GM12873 (cell line): ENCODE measurements at regions not wholly inside any gene's neighbourhood (a gene's known extent, or its start where the extent isn't known, plus 50 kb on each side); places are given as distances from the start of the nearest gene placed in this dataset.

Source experiments
- TF ChIP-seq, protein P1 (sequence below): IDR thresholded peaks from 2 replicates; pipeline ENCODE4 v1.5.1; 2012; ENCODE audit warnings: low read depth, mild to moderate bottlenecking, moderate library complexity, low read length, control low read depth; ENCODE audit not compliant: insufficient read depth; ENCODE audit errors: missing control alignments

DNA sequence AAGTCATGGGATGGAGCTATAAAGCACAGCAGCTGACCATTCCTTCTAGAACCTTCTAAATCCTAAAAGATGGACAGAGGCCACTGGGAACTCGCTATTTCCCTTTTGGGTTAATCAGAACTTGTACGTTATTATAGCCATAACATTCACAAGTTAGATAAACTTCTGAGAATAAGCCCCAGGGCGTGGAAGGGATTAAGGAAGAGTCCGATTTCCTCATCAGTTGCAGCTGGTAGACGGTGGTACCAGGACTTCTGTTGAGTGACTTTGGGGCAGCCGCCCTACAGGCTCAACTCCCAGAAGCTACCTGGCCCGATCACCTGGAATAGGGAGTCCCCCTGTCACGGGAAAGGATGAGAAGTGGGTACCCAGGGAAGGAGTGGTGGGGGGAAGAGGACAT, 370.1 kb upstream of the ZFHX3 start:
- TF ChIP-seq, protein P1, sequence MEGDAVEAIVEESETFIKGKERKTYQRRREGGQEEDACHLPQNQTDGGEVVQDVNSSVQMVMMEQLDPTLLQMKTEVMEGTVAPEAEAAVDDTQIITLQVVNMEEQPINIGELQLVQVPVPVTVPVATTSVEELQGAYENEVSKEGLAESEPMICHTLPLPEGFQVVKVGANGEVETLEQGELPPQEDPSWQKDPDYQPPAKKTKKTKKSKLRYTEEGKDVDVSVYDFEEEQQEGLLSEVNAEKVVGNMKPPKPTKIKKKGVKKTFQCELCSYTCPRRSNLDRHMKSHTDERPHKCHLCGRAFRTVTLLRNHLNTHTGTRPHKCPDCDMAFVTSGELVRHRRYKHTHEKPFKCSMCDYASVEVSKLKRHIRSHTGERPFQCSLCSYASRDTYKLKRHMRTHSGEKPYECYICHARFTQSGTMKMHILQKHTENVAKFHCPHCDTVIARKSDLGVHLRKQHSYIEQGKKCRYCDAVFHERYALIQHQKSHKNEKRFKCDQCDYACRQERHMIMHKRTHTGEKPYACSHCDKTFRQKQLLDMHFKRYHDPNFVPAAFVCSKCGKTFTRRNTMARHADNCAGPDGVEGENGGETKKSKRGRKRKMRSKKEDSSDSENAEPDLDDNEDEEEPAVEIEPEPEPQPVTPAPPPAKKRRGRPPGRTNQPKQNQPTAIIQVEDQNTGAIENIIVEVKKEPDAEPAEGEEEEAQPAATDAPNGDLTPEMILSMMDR, result no peak

DNA sequence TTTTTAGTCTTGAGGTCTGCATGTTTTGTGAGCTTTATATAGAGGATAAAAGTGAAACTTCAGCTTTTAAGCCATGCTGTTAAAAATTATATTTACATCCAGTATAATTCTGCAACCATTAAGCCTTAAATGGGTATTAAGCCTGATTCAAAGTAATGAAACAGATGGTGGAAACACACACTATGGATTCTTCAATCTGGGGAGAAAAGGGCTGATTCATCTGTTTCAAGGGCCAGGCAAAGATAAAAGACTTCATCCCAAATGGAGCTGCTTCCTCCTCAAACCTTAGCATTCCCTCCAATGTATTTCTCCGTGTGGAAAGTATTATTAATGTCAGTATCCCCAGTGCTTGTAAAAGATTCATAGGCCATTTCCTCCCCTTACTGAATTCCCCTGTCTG, 367.4 kb upstream of the ZFHX3 start:
- TF ChIP-seq, protein P1, result no peak

DNA sequence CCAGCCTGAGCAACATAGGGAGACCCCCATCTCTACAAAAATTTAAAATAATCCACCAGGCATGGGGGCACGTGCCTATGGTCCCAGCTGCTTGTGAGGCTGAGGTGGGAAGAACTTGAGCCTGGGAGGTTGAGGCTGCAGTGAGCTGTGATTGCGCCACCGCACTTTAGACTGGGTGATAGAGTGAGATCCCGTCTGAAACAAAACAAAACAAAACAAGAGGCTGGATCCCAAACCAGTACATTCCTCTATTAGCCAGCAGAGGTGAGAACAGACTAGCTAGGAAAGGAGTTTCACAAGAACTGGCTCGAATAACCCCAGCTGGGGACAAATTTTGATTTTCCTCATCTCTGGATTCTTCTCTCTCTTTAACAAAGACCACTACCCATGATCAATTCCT, 366.7 kb upstream of the ZFHX3 start:
- TF ChIP-seq, protein P1, result no peak

DNA sequence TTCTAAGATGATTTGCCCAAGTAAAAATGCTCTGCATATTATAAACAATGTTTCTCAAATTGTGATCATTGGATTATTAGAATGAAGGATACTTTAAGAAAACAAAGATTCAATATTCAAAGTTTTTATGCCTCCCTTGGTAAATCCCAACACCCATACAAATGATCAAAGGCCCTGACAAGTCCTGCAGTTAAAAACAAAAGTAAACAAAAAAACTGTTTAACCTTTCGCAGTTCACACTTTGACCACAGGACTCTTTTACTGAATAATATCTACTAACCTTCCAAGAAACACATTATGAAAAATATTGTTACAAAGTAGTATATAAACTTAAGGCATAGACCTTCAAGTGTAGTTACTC, 365.9 kb upstream of the ZFHX3 start:
- TF ChIP-seq, protein P1, result no peak

DNA sequence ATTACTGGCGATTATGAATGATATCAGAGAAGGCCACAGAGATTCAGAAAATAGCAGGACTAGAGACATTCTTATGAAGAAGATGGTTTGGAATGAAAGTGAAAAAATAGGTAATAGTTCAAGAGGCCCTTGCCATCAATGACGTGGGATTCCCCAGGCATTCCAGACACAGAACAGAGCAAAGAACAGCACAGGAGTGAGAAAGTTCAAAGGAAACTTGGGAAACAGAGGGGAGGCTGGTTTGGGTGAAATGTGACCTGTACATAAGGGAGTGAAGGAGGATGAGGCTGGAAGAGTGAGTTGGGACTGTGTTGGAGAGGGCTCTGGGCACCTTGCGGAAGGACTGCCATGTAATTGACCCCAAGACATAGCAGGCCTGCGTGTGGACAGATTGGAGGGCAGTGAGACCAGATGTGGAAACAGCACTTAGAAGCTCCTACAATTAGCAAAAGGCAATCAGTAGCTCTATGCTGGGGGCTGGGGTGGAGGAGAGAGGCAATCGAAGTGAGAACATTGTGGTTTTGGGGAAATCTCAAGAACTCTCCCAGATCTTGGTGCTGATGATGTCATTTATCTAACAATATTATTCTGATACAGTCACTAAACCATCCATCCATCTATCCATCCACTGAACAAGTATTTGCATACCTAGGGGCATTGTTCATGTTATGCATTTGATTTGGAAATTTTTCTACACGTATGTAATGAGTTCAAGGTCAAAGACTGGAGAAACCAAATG, 365.3 kb upstream of the ZFHX3 start:
- TF ChIP-seq, protein P1, result no peak

DNA sequence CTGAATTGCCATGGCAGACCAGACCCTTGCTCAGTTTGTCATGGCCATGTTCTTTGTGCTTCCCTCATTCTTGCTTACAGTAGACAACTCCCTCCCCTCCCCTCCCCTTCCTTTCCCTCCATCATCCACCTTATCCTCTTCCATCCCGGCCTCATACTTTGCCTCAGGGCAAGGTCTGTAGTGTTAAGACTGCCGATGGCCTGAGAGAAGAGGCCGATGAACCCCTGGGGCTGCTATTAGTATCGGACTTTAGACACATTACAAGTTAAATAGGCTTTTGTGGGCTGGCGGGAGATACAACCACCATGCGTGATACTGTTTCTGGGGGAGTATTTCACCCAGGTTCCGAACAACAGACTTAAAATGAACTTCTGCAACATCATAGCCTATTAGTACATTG, 364.5 kb upstream of the ZFHX3 start:
- TF ChIP-seq, protein P1, result no peak

DNA sequence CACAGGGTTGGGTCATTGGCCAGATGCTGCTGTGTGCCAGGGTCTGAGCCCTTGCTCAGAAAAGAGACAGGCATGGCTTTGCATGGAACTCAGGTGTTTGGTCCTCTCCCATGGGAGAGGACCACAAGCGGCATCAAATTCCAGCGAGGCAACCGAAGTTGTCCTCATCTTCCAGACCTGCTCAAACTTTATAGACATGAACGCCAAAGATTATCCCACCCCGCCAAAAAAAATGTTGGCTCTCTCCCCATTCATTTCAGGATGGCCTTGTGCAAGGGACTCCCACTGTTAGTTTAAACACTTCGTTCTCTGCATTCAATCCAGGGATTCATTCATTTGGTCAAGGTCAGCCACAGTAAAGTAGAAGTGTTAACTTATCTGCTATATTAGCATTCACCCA, 360.8 kb upstream of the ZFHX3 start:
- TF ChIP-seq, protein P1, result no peak
